ENCODE measurements at regions not wholly inside any gene's neighbourhood (a gene's known extent, or its start where the extent isn't known, plus 50 kb on each side); places are given as distances from the start of the nearest gene placed in this dataset.

- ATAC-seq (ENCODE audit: low FRiP score in 2 of 2) = no peak
- no peaks in the 10 kb centered on the region for H3K4me1 ChIP-seq
- DNase-seq = no peak
- H3K27ac ChIP-seq = no peak overlapping the region
- H3K9me3 ChIP-seq = no peaks in the 10 kb centered on the region
- H3K4me3 ChIP-seq = no peak overlapping the region
- WGBS, 2 donors = 70 to 72% methylated on average over 4 of the region's 4 CpGs
- TF ChIP-seq POLR2A (IDR thresholded peaks at IDR 0.05) = no peak
- no peak for TF ChIP-seq POLR2AphosphoS5 (IDR thresholded peaks at IDR 0.05)
- no peaks in the 10 kb centered on the region for H3K36me3 ChIP-seq
- H3K27me3 ChIP-seq = no peaks in the 10 kb centered on the region
Measured at GRCh38 chr16:6498858-6499257, 833.8 kb upstream of the RBFOX1 start.

GRCh38 chr16:6496996-6497395 lies 835.6 kb upstream of the RBFOX1 start:
- 51 to 59% methylated on average over 2 of the region's 2 CpGs for WGBS, 2 donors
- H3K27me3 ChIP-seq = no peaks in the 10 kb centered on the region
- no peaks in the 10 kb centered on the region for H3K9me3 ChIP-seq

GRCh38 chr16:6495486-6496210 lies 837.0 kb upstream of the RBFOX1 start:
- no peak for DNase-seq
- H3K9me3 ChIP-seq = no peaks in the 10 kb centered on the region
- no peaks in the 10 kb centered on the region for H3K36me3 ChIP-seq
- H3K27me3 ChIP-seq = no peaks in the 10 kb centered on the region
- H3K4me3 ChIP-seq = no peak overlapping the region
- TF ChIP-seq EP300 (IDR thresholded peaks at IDR 0.05) (no peak), POLR2A (IDR thresholded peaks at IDR 0.05) (no peak), CTCF (IDR thresholded peaks at IDR 0.05) (no peak), POLR2AphosphoS5 (IDR thresholded peaks at IDR 0.05) (no peak)
- ATAC-seq (ENCODE audit: low FRiP score in 2 of 2) = no peak
- no peaks in the 10 kb centered on the region for H3K4me1 ChIP-seq
- 60 to 66% methylated on average over 7 of the region's 7 CpGs for WGBS, 2 donors
- H3K27ac ChIP-seq = no peak overlapping the region

More at GRCh38 chr16:6496996-6497395, 835.6 kb upstream of the RBFOX1 start:
- Histone ChIP-seq H3K4me1 (no peaks in the 10 kb centered on the region), H3K27ac (no peak overlapping the region), H3K36me3 (no peaks in the 10 kb centered on the region), H3K4me3 (no peak overlapping the region)
- no peak for DNase-seq
- TF ChIP-seq POLR2AphosphoS5 (IDR thresholded peaks at IDR 0.05) (no peak), CTCF (IDR thresholded peaks at IDR 0.05) (no peak), EP300 (IDR thresholded peaks at IDR 0.05) (no peak)
- no peak for ATAC-seq (ENCODE audit: low FRiP score in 2 of 2)

- 86 to 97% methylated on average over 6 of the region's 6 CpGs for WGBS, 2 donors
- no peak for ATAC-seq (ENCODE audit: low FRiP score in 2 of 2)
Measured at GRCh38 chr16:6494716-6495115, 837.9 kb upstream of the RBFOX1 start.

GRCh38 chr16:6493555-6493954 lies 839.1 kb upstream of the RBFOX1 start:
- TF ChIP-seq POLR2AphosphoS5 (IDR thresholded peaks at IDR 0.05) (no peak), EP300 (IDR thresholded peaks at IDR 0.05) (no peak), CTCF (IDR thresholded peaks at IDR 0.05) (no peak), POLR2A (IDR thresholded peaks at IDR 0.05) (no peak)
- no peak for ATAC-seq (ENCODE audit: low FRiP score in 2 of 2)
- no peaks in the 10 kb centered on the region for H3K27me3 ChIP-seq
- H3K27ac ChIP-seq = no peak overlapping the region
- no peaks in the 10 kb centered on the region for H3K9me3 ChIP-seq
- no peaks in the 10 kb centered on the region for H3K4me1 ChIP-seq
- DNase-seq = no peak
- WGBS, 2 donors = 77 to 79% methylated on average over 6 of the region's 6 CpGs
- no peak overlapping the region for H3K4me3 ChIP-seq
- H3K36me3 ChIP-seq = no peaks in the 10 kb centered on the region

More at GRCh38 chr16:6494716-6495115, 837.9 kb upstream of the RBFOX1 start:
- no peak overlapping the region for H3K4me3 ChIP-seq
- no peak for DNase-seq
- no peaks in the 10 kb centered on the region for H3K4me1 ChIP-seq
- TF ChIP-seq POLR2AphosphoS5 (IDR thresholded peaks at IDR 0.05) (no peak), POLR2A (IDR thresholded peaks at IDR 0.05) (no peak), EP300 (IDR thresholded peaks at IDR 0.05) (no peak), CTCF (IDR thresholded peaks at IDR 0.05) (no peak)
- H3K9me3 ChIP-seq = no peaks in the 10 kb centered on the region
- no peak overlapping the region for H3K27ac ChIP-seq
- no peaks in the 10 kb centered on the region for H3K36me3 ChIP-seq
- no peaks in the 10 kb centered on the region for H3K27me3 ChIP-seq
